DND-41 (cell line): ENCODE measurements at regions not wholly inside any gene's neighbourhood (a gene's known extent, or its start where the extent isn't known, plus 50 kb on each side); places are given as distances from the start of the nearest gene placed in this dataset.

Experiments used
- ATAC-seq: fragments of 200-7000 bp; cut with Tn5 transposase; 3 replicates; pipeline ENCODE4 v1.9.1; 2021; ENCODE audit warnings: low read depth; ENCODE audit not compliant: insufficient read depth
- DNase-seq: peaks from one replicate; pipeline ENCODE4 v3.0.0-alpha.2; 2020
- H2AFZ ChIP-seq: 2 replicates; pipeline ENCODE4 v1.6.0; 2012; ENCODE audit warnings: low read depth, low read length
- H3K27ac ChIP-seq: 2 replicates; pipeline ENCODE4 v1.5.1; 2012; ENCODE audit warnings: low read length, inconsistent platforms
- H3K27me3 ChIP-seq: fragments of 200-600 bp; sonication (generic); 2 replicates; pipeline ENCODE4 v1.6.0; 2012; ENCODE audit warnings: low read length, mild to moderate bottlenecking, inconsistent platforms; ENCODE audit not compliant: insufficient read depth, poor library complexity
- H3K36me3 ChIP-seq: 2 replicates; pipeline ENCODE4 v1.5.1; 2012; ENCODE audit warnings: low read length, inconsistent platforms; ENCODE audit not compliant: insufficient read depth
- H3K4me1 ChIP-seq: 2 replicates; pipeline ENCODE4 v1.5.1; 2012; ENCODE audit warnings: mild to moderate bottlenecking, low read length; ENCODE audit not compliant: insufficient read depth
- H3K4me2 ChIP-seq: 2 replicates; pipeline ENCODE4 v1.6.0; 2012; ENCODE audit warnings: mild to moderate bottlenecking, moderate library complexity, low read length, inconsistent platforms; ENCODE audit not compliant: insufficient read depth
- H3K4me3 ChIP-seq, 2 experiments: fragments of 200-600 bp in 1 of 2; shearing (Covaris generic) in 1 of 2; 2 replicates each; pipeline ENCODE4 v1.5.1; 2012 to 2016; ENCODE audit warnings: inconsistent platforms in 2 of 2, low read length in 2 of 2, mild to moderate bottlenecking in 2 of 2, low read depth in 1 of 2, moderate library complexity in 1 of 2
- H3K79me2 ChIP-seq: 2 replicates; pipeline ENCODE4 v1.6.0; 2012; ENCODE audit warnings: low read length, inconsistent platforms; ENCODE audit not compliant: insufficient read depth
- H3K9ac ChIP-seq: 2 replicates; pipeline ENCODE4 v1.6.0; 2012; ENCODE audit warnings: low read depth, mild to moderate bottlenecking, inconsistent platforms, low read length, moderate library complexity
- H3K9me3 ChIP-seq: 2 replicates; pipeline ENCODE4 v1.5.1; 2012; ENCODE audit warnings: low read length, moderate library complexity, mild to moderate bottlenecking, inconsistent platforms; ENCODE audit not compliant: insufficient read depth, severe bottlenecking
- H4K20me1 ChIP-seq: 2 replicates; pipeline ENCODE4 v1.6.0; 2012; ENCODE audit warnings: low read length; ENCODE audit not compliant: insufficient read depth
- EZH2 ChIP-seq: IDR thresholded peaks from 3 replicates; pipeline ENCODE4 v1.6.1; 2012; ENCODE audit warnings: borderline replicate concordance, low read depth, mild to moderate bottlenecking, moderate library complexity, low read length, inconsistent platforms; ENCODE audit not compliant: severe bottlenecking
- TF ChIP-seq, protein P1 (sequence below): IDR thresholded peaks from 2 replicates; pipeline ENCODE4 v1.5.1; 2012; ENCODE audit warnings: borderline replicate concordance, low read length, moderate library complexity, mild to moderate bottlenecking; ENCODE audit not compliant: poor library complexity, severe bottlenecking; ENCODE audit errors: extremely low read depth

DNA sequence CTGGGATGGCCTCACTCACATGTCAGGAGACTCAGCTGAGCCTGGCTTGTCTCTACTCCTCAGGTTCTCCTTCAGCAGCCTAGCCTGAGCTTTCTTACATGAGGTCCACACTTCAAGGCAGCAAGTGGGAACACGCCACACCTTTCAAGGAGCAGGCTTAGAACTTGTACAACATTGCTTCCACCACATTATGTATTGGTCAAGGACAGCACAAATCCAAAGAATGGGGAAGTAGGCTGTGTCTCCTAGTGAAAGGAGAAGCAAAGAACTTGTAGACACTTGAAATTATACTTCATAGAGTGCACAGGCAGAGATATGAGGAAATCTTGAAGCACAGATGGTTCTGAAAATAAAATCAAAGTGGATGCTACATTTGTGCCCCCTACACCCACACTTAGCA lies 120.9 kb upstream of the NOCT start:
- no peak overlapping the region for H3K4me3 ChIP-seq
- TF ChIP-seq, protein P1, sequence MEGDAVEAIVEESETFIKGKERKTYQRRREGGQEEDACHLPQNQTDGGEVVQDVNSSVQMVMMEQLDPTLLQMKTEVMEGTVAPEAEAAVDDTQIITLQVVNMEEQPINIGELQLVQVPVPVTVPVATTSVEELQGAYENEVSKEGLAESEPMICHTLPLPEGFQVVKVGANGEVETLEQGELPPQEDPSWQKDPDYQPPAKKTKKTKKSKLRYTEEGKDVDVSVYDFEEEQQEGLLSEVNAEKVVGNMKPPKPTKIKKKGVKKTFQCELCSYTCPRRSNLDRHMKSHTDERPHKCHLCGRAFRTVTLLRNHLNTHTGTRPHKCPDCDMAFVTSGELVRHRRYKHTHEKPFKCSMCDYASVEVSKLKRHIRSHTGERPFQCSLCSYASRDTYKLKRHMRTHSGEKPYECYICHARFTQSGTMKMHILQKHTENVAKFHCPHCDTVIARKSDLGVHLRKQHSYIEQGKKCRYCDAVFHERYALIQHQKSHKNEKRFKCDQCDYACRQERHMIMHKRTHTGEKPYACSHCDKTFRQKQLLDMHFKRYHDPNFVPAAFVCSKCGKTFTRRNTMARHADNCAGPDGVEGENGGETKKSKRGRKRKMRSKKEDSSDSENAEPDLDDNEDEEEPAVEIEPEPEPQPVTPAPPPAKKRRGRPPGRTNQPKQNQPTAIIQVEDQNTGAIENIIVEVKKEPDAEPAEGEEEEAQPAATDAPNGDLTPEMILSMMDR: no peak
- TF ChIP-seq EZH2: no peak
- H3K27me3 ChIP-seq: no peaks in the 10 kb centered on the region
- no peaks in the 10 kb centered on the region for H3K9me3 ChIP-seq
- no peak overlapping the region for H3K9ac ChIP-seq
- no peaks in the 10 kb centered on the region for H3K4me1 ChIP-seq
- no peaks in the 10 kb centered on the region for H3K79me2 ChIP-seq
- H3K27ac ChIP-seq: no peak overlapping the region
- H4K20me1 ChIP-seq: no peaks in the 10 kb centered on the region
- H2AFZ ChIP-seq: no peak overlapping the region
- no peaks in the 10 kb centered on the region for H3K36me3 ChIP-seq
- no peak for DNase-seq
- no peak overlapping the region for H3K4me2 ChIP-seq
- ATAC-seq: no peak

DNA sequence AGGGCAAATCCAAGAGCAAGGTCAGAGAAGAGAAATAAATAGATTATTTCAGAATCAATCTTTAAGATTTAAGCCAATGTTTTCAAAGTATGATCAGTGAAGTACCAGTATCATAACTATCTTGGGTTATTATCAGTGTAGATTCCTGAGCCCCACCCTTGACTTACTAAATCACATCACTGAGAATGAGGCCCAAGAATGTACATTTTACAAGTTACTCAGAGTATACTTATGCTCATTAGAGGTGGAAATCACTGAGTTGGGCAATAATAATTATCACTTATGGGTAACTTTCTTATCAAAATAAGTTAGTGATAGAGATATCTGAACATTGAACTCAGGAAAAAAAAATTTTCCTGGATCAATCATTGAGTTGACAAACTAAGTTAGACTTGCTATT lies 121.6 kb upstream of the NOCT start:
- Histone ChIP-seq H3K4me2 (no peak overlapping the region), H3K36me3 (no peaks in the 10 kb centered on the region), H4K20me1 (no peaks in the 10 kb centered on the region), H3K79me2 (no peaks in the 10 kb centered on the region), H3K4me3 (no peak overlapping the region), H2AFZ (no peak overlapping the region), H3K27ac (no peak overlapping the region), H3K4me1 (no peaks in the 10 kb centered on the region), H3K9me3 (no peaks in the 10 kb centered on the region), H3K9ac (no peak overlapping the region), H3K27me3 (no peaks in the 10 kb centered on the region)
- ATAC-seq (no peak), DNase-seq (no peak)
- TF ChIP-seq, protein P1: no peak
- no peak for TF ChIP-seq EZH2

DNA sequence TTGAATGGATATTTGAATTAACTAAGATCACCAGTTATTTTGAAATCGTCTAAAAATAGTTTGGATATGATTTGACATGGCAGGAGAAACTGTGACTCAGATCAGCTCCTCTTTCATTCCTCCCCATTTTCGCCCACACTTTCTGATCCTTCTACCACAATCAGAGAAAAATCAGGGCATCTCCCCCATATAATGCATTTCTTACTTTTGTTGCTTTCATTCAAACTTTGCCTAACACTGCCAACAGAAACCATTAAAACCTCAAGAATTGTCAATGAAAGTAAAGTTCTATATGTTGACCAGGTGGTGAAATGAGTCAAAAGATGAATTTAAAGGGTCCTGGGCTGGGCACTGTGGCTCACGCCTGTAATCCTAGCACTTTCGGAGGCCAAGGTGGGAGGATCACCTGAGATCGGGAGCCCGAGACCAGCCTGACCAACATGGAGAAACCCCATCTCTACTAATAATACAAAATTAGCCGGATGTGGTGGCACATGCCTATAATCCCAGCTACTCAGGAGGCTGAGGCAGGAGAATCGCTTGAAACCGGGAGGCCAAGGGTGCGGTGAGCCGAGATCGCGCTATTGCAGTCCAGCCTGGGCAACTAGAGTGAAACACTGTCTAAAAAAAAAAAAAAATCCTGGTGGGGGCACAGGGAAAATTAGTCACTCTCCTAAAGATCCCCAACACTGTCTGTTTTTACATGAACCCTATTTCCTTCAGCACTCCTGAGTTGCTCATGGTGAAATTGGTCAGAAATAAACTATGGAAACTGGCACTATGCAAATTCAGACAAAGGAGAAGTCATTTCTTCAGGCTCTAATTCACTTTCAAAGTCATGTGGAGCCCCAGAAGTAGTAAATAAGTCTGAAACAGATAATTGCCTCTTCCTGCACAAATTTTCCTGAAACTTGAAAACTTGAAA lies 122.8 kb upstream of the NOCT start:
- no peak overlapping the region for H3K9ac ChIP-seq
- no peak for ATAC-seq

More for the DNA sequence above, 122.8 kb upstream of the NOCT start:
- no peak for TF ChIP-seq EZH2
- TF ChIP-seq, protein P1: no peak
- H3K27me3 ChIP-seq: no peaks in the 10 kb centered on the region
- H3K4me1 ChIP-seq: no peaks in the 10 kb centered on the region
- H3K79me2 ChIP-seq: no peaks in the 10 kb centered on the region
- H3K36me3 ChIP-seq: no peaks in the 10 kb centered on the region
- no peak for DNase-seq
- no peaks in the 10 kb centered on the region for H3K9me3 ChIP-seq
- no peak overlapping the region for H3K4me2 ChIP-seq
- H3K4me3 ChIP-seq: no peak overlapping the region
- no peaks in the 10 kb centered on the region for H4K20me1 ChIP-seq
- H3K27ac ChIP-seq: no peak overlapping the region
- H2AFZ ChIP-seq: no peak overlapping the region
